VCaP (cell line): ENCODE measurements at regions not wholly inside any gene's neighbourhood (a gene's known extent, or its start where the extent isn't known, plus 50 kb on each side); places are given as distances from the start of the nearest gene placed in this dataset.

Source experiments
- H3K27ac ChIP-seq: fragments of 450-650 bp; 2 replicates; pipeline ENCODE4 v1.5.1; 2017
- TF ChIP-seq, protein P1 (sequence below): fragments of 450-650 bp; conservative IDR thresholded peaks from 2 replicates; pipeline ENCODE4 v1.5.1; 2017; ENCODE audit warnings: mild to moderate bottlenecking, moderate library complexity

DNA sequence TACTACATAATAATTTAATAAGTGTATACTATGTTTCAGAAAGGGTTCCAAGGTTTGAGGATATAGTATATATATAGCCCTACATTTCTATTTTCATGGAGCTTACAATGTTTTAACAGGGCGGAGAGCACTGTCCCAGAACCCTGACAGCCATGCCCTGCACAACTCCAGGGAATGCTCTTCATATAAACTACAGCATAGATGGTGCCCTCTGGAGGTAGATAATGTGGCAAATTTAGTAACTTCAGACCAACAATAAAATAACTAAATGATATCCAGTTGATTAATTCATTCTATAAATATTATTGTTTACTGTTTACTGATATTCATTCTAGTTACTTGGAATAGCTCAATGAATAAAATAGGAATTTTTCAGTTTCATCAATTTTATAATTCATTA is 693.7 kb upstream of the CCDC179 start:
- TF ChIP-seq, protein P1, sequence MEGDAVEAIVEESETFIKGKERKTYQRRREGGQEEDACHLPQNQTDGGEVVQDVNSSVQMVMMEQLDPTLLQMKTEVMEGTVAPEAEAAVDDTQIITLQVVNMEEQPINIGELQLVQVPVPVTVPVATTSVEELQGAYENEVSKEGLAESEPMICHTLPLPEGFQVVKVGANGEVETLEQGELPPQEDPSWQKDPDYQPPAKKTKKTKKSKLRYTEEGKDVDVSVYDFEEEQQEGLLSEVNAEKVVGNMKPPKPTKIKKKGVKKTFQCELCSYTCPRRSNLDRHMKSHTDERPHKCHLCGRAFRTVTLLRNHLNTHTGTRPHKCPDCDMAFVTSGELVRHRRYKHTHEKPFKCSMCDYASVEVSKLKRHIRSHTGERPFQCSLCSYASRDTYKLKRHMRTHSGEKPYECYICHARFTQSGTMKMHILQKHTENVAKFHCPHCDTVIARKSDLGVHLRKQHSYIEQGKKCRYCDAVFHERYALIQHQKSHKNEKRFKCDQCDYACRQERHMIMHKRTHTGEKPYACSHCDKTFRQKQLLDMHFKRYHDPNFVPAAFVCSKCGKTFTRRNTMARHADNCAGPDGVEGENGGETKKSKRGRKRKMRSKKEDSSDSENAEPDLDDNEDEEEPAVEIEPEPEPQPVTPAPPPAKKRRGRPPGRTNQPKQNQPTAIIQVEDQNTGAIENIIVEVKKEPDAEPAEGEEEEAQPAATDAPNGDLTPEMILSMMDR, result no peak; the same call in 1 of the 2 replicates
- no peak overlapping the region for H3K27ac ChIP-seq

DNA sequence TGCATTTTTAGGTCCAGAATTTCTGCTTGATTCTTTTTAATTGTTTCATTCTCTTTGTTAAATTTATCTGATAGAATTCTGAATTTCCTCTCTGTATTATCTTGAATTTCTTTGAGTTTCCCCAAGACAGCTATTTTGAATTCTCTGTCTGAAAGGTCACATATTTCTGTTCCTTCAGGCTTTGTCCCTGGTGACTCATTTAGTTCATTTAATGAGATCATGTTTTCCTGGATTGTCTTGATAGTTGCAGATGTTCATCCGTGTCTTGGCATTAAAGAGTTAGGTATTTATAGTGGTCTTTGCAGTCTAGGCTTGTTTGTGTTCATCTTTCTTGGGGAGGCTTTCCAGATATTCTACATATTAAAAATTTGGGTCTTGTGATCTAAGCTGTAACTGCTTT is 694.8 kb upstream of the CCDC179 start:
- TF ChIP-seq, protein P1, result no peak
- no peak overlapping the region for H3K27ac ChIP-seq

DNA sequence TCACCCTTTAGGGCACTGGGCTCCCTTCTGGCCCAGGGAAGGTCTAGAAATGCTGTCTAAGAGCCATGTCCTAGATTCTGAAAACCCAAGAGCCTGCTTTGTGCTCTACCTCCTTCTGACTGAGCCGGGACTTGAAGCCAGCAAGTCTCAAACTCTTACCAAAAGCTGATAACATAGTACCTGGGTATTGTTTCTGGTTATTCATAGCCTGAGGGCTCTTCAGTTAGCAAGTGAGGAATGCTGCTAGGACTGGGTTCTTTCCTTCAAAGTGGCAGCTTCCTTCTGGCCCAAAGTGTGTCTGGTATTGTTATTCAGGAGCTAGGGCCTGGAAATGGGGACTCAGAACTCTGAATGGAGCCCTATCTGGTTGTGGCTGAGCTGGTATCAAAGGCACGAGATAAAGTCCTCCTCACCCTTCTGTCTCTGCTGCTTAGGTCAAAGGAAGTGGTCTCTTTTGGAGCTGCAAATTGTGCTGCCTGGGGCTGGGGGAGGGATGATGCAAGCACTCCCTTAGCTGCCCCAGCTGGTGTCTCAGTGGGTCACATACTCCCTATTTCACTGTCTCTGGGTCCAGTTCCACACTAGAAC is 696.0 kb upstream of the CCDC179 start:
- H3K27ac ChIP-seq, result no peak overlapping the region
- TF ChIP-seq, protein P1, result no peak

DNA sequence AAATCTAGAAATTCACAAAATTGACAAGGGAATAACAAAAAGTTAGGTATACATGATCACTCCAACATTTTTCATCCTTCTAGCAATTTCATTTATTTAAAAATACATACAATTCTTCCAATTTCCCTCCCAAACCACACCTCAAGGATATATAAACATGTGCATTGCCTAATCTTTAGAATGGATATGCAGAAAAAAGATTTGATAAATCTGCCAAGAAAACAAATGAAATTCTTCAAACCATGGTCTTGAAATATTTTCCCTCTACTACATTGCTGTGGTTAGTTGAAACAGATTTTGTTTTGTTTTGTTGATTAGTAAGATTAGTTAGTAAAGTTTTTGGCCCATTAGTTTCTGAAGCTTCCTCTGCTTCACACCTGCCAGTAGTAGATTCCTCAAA is 703.3 kb upstream of the CCDC179 start:
- no peak overlapping the region for H3K27ac ChIP-seq
- TF ChIP-seq, protein P1, result no peak

DNA sequence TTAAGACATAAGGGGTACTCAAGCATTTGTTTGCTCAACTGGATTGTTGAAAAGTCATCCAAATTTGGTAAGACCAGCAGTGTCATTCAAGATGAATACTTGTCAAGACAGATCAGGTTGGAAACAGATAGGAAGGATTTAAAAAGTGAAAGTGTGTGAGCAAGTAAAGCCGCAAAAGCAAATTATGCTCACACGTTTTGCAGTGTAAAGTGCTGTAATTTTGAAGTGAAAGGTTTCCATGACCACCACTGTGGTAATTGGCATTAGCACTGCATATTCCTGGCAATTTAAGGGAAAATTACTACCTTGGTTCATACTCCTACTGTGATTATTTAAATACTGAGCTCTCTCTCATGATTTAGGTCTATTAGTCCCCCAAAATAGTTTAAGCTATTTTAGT is 704.1 kb upstream of the CCDC179 start:
- no peak overlapping the region for H3K27ac ChIP-seq
- TF ChIP-seq, protein P1, result no peak

DNA sequence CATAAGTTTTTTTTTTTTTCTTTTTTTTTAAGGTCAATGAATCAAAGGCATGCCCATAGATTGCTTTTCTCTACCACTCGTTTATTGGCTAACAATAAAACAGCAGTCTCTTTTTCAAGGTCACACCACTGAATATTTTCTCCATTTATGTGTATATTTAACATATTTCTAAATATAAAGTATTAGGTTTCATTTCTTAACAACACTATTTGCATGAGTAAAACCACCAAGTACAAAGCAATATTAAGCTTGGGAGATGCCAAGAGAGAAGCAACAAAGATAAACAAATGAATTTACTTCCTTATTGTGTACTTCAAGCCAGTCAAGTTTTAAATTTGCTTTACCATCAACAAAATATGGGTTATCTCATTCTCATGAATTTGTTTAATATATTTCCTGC is 708.9 kb upstream of the CCDC179 start:
- TF ChIP-seq, protein P1, result no peak
- no peak overlapping the region for H3K27ac ChIP-seq

DNA sequence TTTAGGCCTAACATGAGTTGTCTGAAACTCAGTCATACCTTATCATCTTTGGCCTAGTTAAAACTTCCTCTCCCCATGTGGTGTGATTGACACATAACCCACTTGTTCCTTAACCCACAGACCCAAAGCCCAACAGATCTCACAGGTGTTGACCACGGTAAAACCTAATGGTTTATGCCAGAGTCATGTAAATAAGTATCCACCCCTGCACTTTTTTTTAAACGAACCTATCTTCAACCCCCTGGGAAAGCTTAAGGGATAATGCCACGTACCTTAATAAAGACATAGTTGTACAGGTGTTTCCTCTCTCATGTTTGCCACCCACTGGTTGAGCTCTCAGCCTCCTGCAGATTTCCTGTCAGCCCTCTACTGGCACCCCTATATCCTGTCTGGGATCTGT is 709.3 kb upstream of the CCDC179 start:
- TF ChIP-seq, protein P1, result no peak
- no peak overlapping the region for H3K27ac ChIP-seq

DNA sequence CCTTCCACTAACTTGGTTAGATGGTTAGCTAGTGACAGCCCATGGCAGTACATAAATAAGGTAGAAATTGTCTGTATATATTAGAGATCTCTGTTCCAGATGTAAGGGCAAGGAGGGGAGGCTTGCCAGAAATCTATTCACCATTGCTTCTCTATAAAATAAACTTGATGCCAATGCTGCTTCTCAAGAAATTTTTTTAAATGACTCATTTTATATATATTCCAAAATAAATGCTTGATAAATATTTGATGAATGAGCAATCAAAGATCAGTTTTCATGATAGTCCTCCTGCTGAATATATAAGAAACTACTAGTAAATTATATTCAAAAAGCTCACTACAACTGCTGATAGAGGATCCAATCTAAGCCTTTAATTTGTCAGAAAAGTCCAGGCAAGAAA is 710.6 kb upstream of the CCDC179 start:
- H3K27ac ChIP-seq, result no peak overlapping the region
- TF ChIP-seq, protein P1, result no peak
